Endothelial cell of umbilical vein (primary cell): ENCODE measurements at regions not wholly inside any gene's neighbourhood (a gene's known extent, or its start where the extent isn't known, plus 50 kb on each side); places are given as distances from the start of the nearest gene placed in this dataset.

ENCODE experiments used
- BruUV-seq: library from RNA; stranded (reverse); fragments of 400-500 nt; replicated peaks from 2 replicates; lab custom pipeline; 2021; lab: Mats Ljungman, UMichigan
- CTCF ChIA-PET: fragments of 300-600, 350-600 bp; sonication (Branson Sonifier 250); formaldehyde crosslinking; loops from one replicate; lab custom pipeline; 2021; ENCODE audit warnings: antibody characterized with exemption, inconsistent platforms; lab: Charles Lee
- POLR2A ChIA-PET: fragments of 300-600, 350-600 bp; sonication (Branson Sonifier 250); formaldehyde crosslinking; loops from one replicate; lab custom pipeline; 2021; ENCODE audit warnings: antibody characterized with exemption, inconsistent platforms; lab: Charles Lee
- DNase-seq: peaks from one replicate; pipeline ENCODE4 v3.0.0-alpha.2; 2011; ENCODE audit warnings: low read depth, low spot score
- FAIRE-seq: peaks from 2 replicates; lab custom pipeline; 2011; peaks lifted over from hg19 to GRCh38; lab: Jason Lieb, UNC
- H2AFZ ChIP-seq: 2 replicates; pipeline ENCODE4 v1.6.0; 2012; ENCODE audit warnings: low read depth, low read length, control low read depth, inconsistent platforms
- H3K27ac ChIP-seq: 2 replicates; pipeline ENCODE4 v1.5.1; 2011; ENCODE audit warnings: low read depth, mild to moderate bottlenecking, control low read depth, low read length, moderate library complexity; ENCODE audit not compliant: insufficient read depth
- H3K27me3 ChIP-seq, 2 experiments: 2 replicates each; pipeline versions ENCODE4 v1.6.0 to v1.6.1; 2011; ENCODE audit warnings: low read length in 2 of 2, mixed read lengths in 1 of 2; ENCODE audit not compliant: control insufficient read depth in 2 of 2, insufficient read depth in 2 of 2
- H3K36me3 ChIP-seq, 2 experiments: 2 replicates in 1 of 2; 3 replicates in 1 of 2; pipeline ENCODE4 v1.5.1; 2011; ENCODE audit warnings: low read length in 2 of 2, mild to moderate bottlenecking in 1 of 2, moderate library complexity in 1 of 2; ENCODE audit not compliant: control insufficient read depth in 2 of 2, insufficient read depth in 2 of 2; ENCODE audit errors: extremely low read depth in 1 of 2
- H3K4me1 ChIP-seq: 3 replicates; pipeline ENCODE4 v1.5.1; 2011; ENCODE audit warnings: mild to moderate bottlenecking, low read length; ENCODE audit not compliant: control insufficient read depth, insufficient read depth; ENCODE audit errors: extremely low read depth
- H3K4me2 ChIP-seq: 2 replicates; pipeline ENCODE4 v1.6.1; 2011; ENCODE audit warnings: low read length, control low read depth, mixed read lengths; ENCODE audit not compliant: insufficient read depth
- H3K4me3 ChIP-seq, 3 experiments: fragments of 200-600 bp in 1 of 3; sonication (generic), shearing (Covaris generic) in 1 of 3; replicated peaks in 1 of 3; 2 replicates each; pipeline ENCODE4 v1.5.1; 2011 to 2016; ENCODE audit warnings: control low read depth in 3 of 3, low read length in 3 of 3, mild to moderate bottlenecking in 2 of 3, inconsistent platforms in 1 of 3, low read depth in 1 of 3, moderate library complexity in 1 of 3; ENCODE audit not compliant: insufficient read depth in 1 of 3
- H3K79me2 ChIP-seq: 2 replicates; pipeline ENCODE4 v1.6.0; 2012; ENCODE audit warnings: low read length, inconsistent platforms; ENCODE audit not compliant: control insufficient read depth, insufficient read depth
- H3K9ac ChIP-seq: replicated peaks from 2 replicates; pipeline ENCODE3; 2011; ENCODE audit warnings: low read length, control low read depth; ENCODE audit not compliant: insufficient read depth; ENCODE audit errors: extremely low read depth
- H3K9me1 ChIP-seq: replicated peaks from 3 replicates; pipeline ENCODE4 v1.6.0; 2011; ENCODE audit warnings: mild to moderate bottlenecking, low read length; ENCODE audit not compliant: control insufficient read depth, insufficient read depth; ENCODE audit errors: extremely low read depth
- H3K9me3 ChIP-seq: replicated peaks from 2 replicates; pipeline ENCODE4 v1.5.1; 2012; ENCODE audit warnings: low read length, inconsistent platforms; ENCODE audit not compliant: control insufficient read depth, insufficient read depth
- H4K20me1 ChIP-seq: replicated peaks from 2 replicates; pipeline ENCODE3; 2011; ENCODE audit warnings: mild to moderate bottlenecking, low read length; ENCODE audit not compliant: control insufficient read depth, insufficient read depth; ENCODE audit errors: extremely low read depth
- EZH2 ChIP-seq: IDR thresholded peaks from 2 replicates; pipeline ENCODE4 v1.6.1; 2012; ENCODE audit warnings: borderline replicate concordance, low read depth, mild to moderate bottlenecking, moderate library complexity, low read length, inconsistent platforms; ENCODE audit not compliant: severe bottlenecking
- FOS ChIP-seq: IDR thresholded peaks from 2 replicates; pipeline ENCODE4 v1.6.1; 2011; ENCODE audit warnings: mild to moderate bottlenecking, low read length, moderate library complexity, borderline replicate concordance; ENCODE audit not compliant: insufficient read depth
- GATA2 ChIP-seq: IDR thresholded peaks from 2 replicates; pipeline ENCODE4 v1.7.0; 2011; ENCODE audit warnings: low read depth, mild to moderate bottlenecking, moderate library complexity, mixed read lengths, low read length; ENCODE audit not compliant: insufficient read length, insufficient read depth
- JUN ChIP-seq: IDR thresholded peaks from 2 replicates; pipeline ENCODE4 v1.6.1; 2011; ENCODE audit warnings: borderline replicate concordance, low read depth; ENCODE audit not compliant: insufficient read length, insufficient read depth
- MYC ChIP-seq: IDR thresholded peaks from one replicate; pipeline ENCODE4 v1.6.1; 2011; ENCODE audit warnings: mild to moderate bottlenecking, low read depth, low read length
- POLR2A ChIP-seq: IDR thresholded peaks from 2 replicates; pipeline ENCODE4 v1.6.1; 2012; ENCODE audit warnings: low read depth, mild to moderate bottlenecking, control low read depth, low read length
- POLR2AphosphoS5 ChIP-seq: IDR thresholded peaks from 2 replicates; pipeline ENCODE4 v1.6.1; 2012; ENCODE audit warnings: low read depth, mild to moderate bottlenecking, control low read depth, low read length, moderate library complexity; ENCODE audit not compliant: insufficient read depth
- dilution Hi-C: fragments of 300-500 bp; cut with MboI; formaldehyde crosslinking; loops from one replicate; pipeline ENCODE4 v1.15.0; 2019; ENCODE audit warnings: low sequenced_read_pairs; ENCODE audit not compliant: extremely low pct_ligation_motif_present
- intact Hi-C: fragments of 100-400 bp; cut with micrococcal nuclease; formaldehyde crosslinking; loops from one replicate; pipeline ENCODE4 v1.10.0; 2022
- TF ChIP-seq, protein P1 (sequence below), 2 donors: IDR thresholded peaks; 1 replicate in 1 of 2; 2 replicates in 1 of 2; pipeline ENCODE4 v1.5.1; 2011; ENCODE audit warnings: low read length in 2 of 2, mild to moderate bottlenecking in 2 of 2, moderate library complexity in 2 of 2, control low read depth in 1 of 2, inconsistent platforms in 1 of 2, low read depth in 1 of 2; ENCODE audit not compliant: insufficient read depth in 1 of 2; ENCODE audit errors: extremely low read depth in 1 of 2
- TF ChIP-seq, protein P2 (sequence below): IDR thresholded peaks from 2 replicates; pipeline ENCODE4 v1.6.1; 2011; ENCODE audit not compliant: insufficient read depth, insufficient read length

DNA sequence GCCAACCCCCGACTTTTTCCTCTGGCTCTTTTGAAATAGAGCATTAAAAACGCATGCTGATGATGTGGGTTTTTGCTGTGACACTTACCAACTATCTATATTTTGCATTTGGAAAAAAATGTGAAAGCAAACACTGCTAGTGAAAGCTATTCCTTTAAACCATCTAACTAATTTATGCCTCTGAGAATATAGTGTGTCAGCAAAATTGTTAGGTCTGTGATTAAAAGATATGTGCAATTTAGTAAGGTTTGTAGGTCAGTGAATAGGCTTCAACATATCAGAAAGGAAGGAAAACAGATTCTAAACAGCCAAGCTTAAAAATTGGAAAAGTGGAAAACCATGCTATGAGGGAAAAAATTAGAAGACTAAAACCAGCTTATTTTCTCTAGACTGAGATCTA is 1929.3 kb downstream of the NCAM2 start:
- Histone ChIP-seq H3K27ac (no peak overlapping the region), H3K4me3 (no peak overlapping the region), H3K4me2 (no peak overlapping the region), H3K9ac (no peak overlapping the region), H4K20me1 (no peaks in the 10 kb centered on the region), H3K27me3 (no peaks in the 10 kb centered on the region), H3K9me3 (no peaks in the 10 kb centered on the region), H3K9me1 (no peaks in the 10 kb centered on the region), H3K4me1 (no peaks in the 10 kb centered on the region), H2AFZ (no peak overlapping the region), H3K36me3 (no peaks in the 10 kb centered on the region), H3K79me2 (no peaks in the 10 kb centered on the region)
- intact Hi-C loops (no loop called here), dilution Hi-C loops (no loop called here)
- TF ChIP-seq, protein P1, sequence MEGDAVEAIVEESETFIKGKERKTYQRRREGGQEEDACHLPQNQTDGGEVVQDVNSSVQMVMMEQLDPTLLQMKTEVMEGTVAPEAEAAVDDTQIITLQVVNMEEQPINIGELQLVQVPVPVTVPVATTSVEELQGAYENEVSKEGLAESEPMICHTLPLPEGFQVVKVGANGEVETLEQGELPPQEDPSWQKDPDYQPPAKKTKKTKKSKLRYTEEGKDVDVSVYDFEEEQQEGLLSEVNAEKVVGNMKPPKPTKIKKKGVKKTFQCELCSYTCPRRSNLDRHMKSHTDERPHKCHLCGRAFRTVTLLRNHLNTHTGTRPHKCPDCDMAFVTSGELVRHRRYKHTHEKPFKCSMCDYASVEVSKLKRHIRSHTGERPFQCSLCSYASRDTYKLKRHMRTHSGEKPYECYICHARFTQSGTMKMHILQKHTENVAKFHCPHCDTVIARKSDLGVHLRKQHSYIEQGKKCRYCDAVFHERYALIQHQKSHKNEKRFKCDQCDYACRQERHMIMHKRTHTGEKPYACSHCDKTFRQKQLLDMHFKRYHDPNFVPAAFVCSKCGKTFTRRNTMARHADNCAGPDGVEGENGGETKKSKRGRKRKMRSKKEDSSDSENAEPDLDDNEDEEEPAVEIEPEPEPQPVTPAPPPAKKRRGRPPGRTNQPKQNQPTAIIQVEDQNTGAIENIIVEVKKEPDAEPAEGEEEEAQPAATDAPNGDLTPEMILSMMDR (IDR thresholded peaks at IDR 0.05; ENCODE audit: extremely low read depth in 1 of 2, insufficient read depth in 1 of 2, low read depth in 1 of 2, low read length in 2 of 2) = no peak
- TF ChIP-seq JUN (no peak), POLR2A (no peak), FOS (no peak), MYC (no peak), EZH2 (no peak), POLR2AphosphoS5 (no peak), GATA2 (no peak)
- TF ChIP-seq, protein P2, sequence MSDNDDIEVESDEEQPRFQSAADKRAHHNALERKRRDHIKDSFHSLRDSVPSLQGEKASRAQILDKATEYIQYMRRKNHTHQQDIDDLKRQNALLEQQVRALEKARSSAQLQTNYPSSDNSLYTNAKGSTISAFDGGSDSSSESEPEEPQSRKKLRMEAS = no peak
- FAIRE-seq = no peak
- no peak for DNase-seq
- no TSS peak for BruUV-seq
- POLR2A ChIA-PET = no interaction called here
- CTCF ChIA-PET = no interaction called here
